ENCODE measurements at regions not wholly inside any gene's neighbourhood (a gene's known extent, or its start where the extent isn't known, plus 50 kb on each side); places are given as distances from the start of the nearest gene placed in this dataset.

DNA sequence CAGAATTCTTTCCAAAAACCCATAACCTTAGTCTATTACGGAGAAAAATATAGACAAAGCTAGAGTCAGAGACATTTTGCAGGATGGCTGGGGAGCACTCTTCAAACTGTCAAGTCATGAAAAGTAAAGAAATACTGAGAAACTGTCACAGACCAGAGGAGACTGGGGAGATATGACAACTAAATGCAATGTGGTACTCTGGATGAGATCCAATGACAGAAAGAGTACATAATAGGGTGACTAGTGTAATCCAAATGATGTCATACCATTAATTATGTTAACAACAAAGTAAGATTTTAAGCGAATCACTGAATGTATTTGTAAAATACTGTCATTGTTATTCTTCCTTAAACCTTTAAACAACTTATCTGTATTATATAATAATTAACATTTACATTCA is 393.8 kb downstream of the LIG4 start:
- H3K27ac ChIP-seq (ENCODE audit: low read depth in 1 of 3, low read length in 2 of 3), result no peak overlapping the region
- H3K4me1 ChIP-seq (ENCODE audit: control insufficient read depth in 3 of 3, insufficient read depth in 2 of 3, low read depth in 1 of 3, low read length in 2 of 3), result no peaks in the 10 kb centered on the region
- no peak overlapping the region for H3K4me3 ChIP-seq (ENCODE audit: low read depth in 1 of 3, low read length in 3 of 3)
- DNase-seq (no peak), FAIRE-seq (no peak)
- H3K36me3 ChIP-seq (ENCODE audit: control insufficient read depth in 3 of 3, insufficient read depth in 2 of 3, low read depth in 1 of 3, low read length in 3 of 3), result no peaks in the 10 kb centered on the region
- no peaks in the 10 kb centered on the region for H3K27me3 ChIP-seq (ENCODE audit: control insufficient read depth in 3 of 3, insufficient read depth in 3 of 3, low read length in 3 of 3)
- H3K9me3 ChIP-seq (ENCODE audit: control insufficient read depth in 2 of 2, insufficient read depth in 1 of 2, low read depth in 1 of 2, low read length in 1 of 2), result no peaks in the 10 kb centered on the region
- WGBS, 3 donors, result 79 to 92% (median 88%) methylated on average over 2 of the region's 2 CpGs

DNA sequence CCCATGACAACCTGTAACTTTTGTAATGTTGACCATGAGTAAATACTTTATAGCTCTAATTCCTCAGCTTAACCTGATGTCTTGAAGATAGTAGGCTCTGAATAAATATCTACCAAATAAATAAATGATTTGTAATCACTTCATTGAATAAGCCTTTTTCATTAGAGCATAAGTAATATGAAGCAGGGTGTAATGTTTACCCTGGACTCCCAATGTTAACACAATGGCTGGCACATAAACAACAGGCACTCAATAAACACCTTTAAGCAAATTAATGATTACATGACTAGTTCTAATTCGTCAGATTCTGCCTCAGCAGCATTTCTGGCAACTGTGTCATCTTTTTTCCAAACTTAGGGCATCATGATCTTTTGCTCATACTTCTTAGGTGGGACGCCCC is 396.3 kb downstream of the LIG4 start:
- 64 to 78% (median 66%) methylated on average over 2 of the region's 2 CpGs for WGBS, 3 donors
- Histone ChIP-seq H3K4me1 (ENCODE audit: control insufficient read depth in 3 of 3, insufficient read depth in 2 of 3, low read depth in 1 of 3, low read length in 2 of 3) (no peaks in the 10 kb centered on the region), H3K27me3 (ENCODE audit: control insufficient read depth in 3 of 3, insufficient read depth in 3 of 3, low read length in 3 of 3) (no peaks in the 10 kb centered on the region), H3K9me3 (ENCODE audit: control insufficient read depth in 2 of 2, insufficient read depth in 1 of 2, low read depth in 1 of 2, low read length in 1 of 2) (no peaks in the 10 kb centered on the region), H3K36me3 (ENCODE audit: control insufficient read depth in 3 of 3, insufficient read depth in 2 of 3, low read depth in 1 of 3, low read length in 3 of 3) (no peaks in the 10 kb centered on the region), H3K4me3 (ENCODE audit: low read depth in 1 of 3, low read length in 3 of 3) (no peak overlapping the region), H3K27ac (ENCODE audit: low read depth in 1 of 3, low read length in 2 of 3) (no peak overlapping the region)
- DNase-seq, result no peak
- FAIRE-seq, result no peak

DNA sequence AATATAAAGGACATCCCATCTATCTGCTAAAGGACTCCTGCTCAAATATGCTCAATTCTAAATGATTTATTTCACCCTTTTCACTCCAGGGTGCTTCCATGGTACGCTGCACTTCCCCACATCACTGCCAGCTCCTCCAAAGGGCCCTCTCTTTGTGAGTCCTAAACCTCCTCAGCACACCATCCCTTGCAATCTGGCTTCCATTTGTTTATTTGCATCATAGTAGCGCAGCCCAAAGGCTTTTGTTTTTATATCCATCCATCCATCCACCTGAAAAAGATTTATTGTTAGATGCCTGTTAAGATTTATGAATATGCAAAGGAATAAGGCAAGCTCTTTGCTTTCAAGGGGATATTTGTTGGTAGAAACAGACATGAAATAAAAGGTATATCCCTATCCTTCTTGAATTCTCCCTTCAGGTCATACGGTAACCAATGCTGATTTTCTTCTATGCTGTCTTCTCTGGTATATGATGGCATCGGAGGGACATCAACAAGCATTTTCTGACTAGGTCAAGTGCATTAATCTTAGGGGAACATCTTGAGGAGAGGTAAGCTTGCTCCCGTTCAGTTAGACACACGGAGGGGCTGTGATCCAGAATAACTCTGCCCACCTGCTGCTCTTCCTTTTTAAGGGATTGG is 397.6 kb downstream of the LIG4 start:
- Histone ChIP-seq H3K4me1 (ENCODE audit: control insufficient read depth in 3 of 3, insufficient read depth in 2 of 3, low read depth in 1 of 3, low read length in 2 of 3) (no peaks in the 10 kb centered on the region), H3K27me3 (ENCODE audit: control insufficient read depth in 3 of 3, insufficient read depth in 3 of 3, low read length in 3 of 3) (no peaks in the 10 kb centered on the region), H3K4me3 (ENCODE audit: low read depth in 1 of 3, low read length in 3 of 3) (no peak overlapping the region), H3K9me3 (ENCODE audit: control insufficient read depth in 2 of 2, insufficient read depth in 1 of 2, low read depth in 1 of 2, low read length in 1 of 2) (no peaks in the 10 kb centered on the region), H3K27ac (ENCODE audit: low read depth in 1 of 3, low read length in 2 of 3) (no peak overlapping the region), H3K36me3 (ENCODE audit: control insufficient read depth in 3 of 3, insufficient read depth in 2 of 3, low read depth in 1 of 3, low read length in 3 of 3) (no peaks in the 10 kb centered on the region)
- no peak for DNase-seq
- FAIRE-seq, result no peak
- WGBS, 3 donors, result 73 to 79% (median 76%) methylated on average over 6 of the region's 6 CpGs

DNA sequence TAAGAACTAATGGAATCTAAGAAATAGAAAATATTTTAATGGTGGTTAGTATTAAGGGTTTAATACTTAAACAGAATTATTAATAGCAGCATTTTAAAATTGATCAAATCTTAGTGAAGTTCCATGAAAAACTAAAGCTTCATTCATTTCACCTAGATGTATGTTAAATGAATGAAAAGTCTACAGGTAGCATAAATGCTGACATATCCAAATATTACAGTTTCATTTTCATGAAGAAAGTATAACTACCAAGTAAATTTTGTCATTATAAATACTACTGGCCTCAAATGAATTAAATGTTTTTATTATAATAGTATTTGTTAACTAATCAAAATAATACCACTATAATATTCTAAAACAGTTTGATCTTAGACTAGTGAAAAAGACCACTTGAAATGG is 403.3 kb downstream of the LIG4 start:
- H3K4me3 ChIP-seq (ENCODE audit: low read depth in 1 of 3, low read length in 3 of 3), result no peak overlapping the region
- H3K27me3 ChIP-seq (ENCODE audit: control insufficient read depth in 3 of 3, insufficient read depth in 3 of 3, low read length in 3 of 3), result no peaks in the 10 kb centered on the region
- FAIRE-seq (no peak), DNase-seq (no peak)
- no peaks in the 10 kb centered on the region for H3K36me3 ChIP-seq (ENCODE audit: control insufficient read depth in 3 of 3, insufficient read depth in 2 of 3, low read depth in 1 of 3, low read length in 3 of 3)
- no peak overlapping the region for H3K27ac ChIP-seq (ENCODE audit: low read depth in 1 of 3, low read length in 2 of 3)
- H3K9me3 ChIP-seq (ENCODE audit: control insufficient read depth in 2 of 2, insufficient read depth in 1 of 2, low read depth in 1 of 2, low read length in 1 of 2), result no peaks in the 10 kb centered on the region
- no peaks in the 10 kb centered on the region for H3K4me1 ChIP-seq (ENCODE audit: control insufficient read depth in 3 of 3, insufficient read depth in 2 of 3, low read depth in 1 of 3, low read length in 2 of 3)

DNA sequence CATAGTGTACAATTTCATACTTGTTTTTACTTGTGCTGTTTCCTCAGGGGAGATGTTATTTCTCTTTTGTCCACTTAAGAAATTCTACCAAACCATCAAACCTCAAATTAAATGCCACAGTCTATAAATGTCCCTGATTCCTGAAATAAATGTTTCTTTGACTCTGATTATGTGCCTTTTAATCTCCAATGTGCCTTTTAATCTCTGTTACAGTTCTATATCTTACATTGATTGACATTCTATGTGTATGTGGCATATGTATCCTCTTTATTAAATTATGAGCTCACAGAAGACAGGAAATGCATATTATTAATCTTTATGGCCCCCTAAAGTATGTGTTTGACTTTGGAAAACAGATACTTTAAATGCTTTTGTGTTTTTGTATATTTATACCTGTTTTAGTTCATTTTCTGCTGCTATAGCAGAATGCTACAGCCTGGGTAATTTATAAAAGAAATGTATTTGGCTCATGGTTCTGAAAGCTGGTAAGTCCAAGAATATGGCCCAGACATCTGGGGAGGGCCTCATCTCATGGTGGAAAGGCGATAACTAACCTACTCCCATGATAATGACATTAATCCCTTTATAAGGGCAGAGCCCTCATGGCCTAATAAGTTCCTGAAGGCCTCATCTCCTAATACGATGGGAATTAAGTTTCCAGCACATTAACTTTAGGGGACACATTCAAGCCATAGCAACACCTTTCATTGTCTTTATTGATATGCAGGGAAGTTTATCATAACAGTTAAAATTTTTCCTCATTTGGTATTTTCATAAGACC is 403.9 kb downstream of the LIG4 start:
- Histone ChIP-seq H3K9me3 (ENCODE audit: control insufficient read depth in 2 of 2, insufficient read depth in 1 of 2, low read depth in 1 of 2, low read length in 1 of 2) (no peaks in the 10 kb centered on the region), H3K4me3 (ENCODE audit: low read depth in 1 of 3, low read length in 3 of 3) (no peak overlapping the region), H3K36me3 (ENCODE audit: control insufficient read depth in 3 of 3, insufficient read depth in 2 of 3, low read depth in 1 of 3, low read length in 3 of 3) (no peaks in the 10 kb centered on the region), H3K4me1 (ENCODE audit: control insufficient read depth in 3 of 3, insufficient read depth in 2 of 3, low read depth in 1 of 3, low read length in 2 of 3) (no peaks in the 10 kb centered on the region), H3K27ac (ENCODE audit: low read depth in 1 of 3, low read length in 2 of 3) (no peak overlapping the region), H3K27me3 (ENCODE audit: control insufficient read depth in 3 of 3, insufficient read depth in 3 of 3, low read length in 3 of 3) (no peaks in the 10 kb centered on the region)
- DNase-seq, result no peak
- FAIRE-seq, result no peak
- 64 to 76% (median 72%) methylated on average over 2 of the region's 2 CpGs for WGBS, 3 donors

DNA sequence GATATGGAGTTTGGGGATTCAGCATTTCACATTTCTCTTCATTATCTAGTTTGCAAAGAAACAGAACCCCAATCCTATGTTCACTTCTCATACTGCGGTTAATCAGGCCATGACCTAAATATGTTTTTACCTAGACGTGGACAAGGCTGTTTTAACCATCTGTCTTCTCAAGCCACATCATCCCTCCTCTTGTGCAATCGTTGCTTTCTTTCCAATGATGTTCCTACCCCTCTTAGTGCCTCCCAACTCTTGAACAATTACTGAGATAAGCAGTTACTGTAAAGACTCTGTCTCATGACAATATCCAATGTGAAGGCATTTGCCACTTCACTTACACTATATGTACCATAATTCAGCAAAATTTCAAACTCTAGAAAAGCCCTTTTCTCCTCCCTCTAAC is 406.2 kb downstream of the LIG4 start:
- FAIRE-seq (no peak), DNase-seq (no peak)
- Histone ChIP-seq H3K36me3 (ENCODE audit: control insufficient read depth in 3 of 3, insufficient read depth in 2 of 3, low read depth in 1 of 3, low read length in 3 of 3) (no peaks in the 10 kb centered on the region), H3K27ac (ENCODE audit: low read depth in 1 of 3, low read length in 2 of 3) (no peak overlapping the region), H3K4me1 (ENCODE audit: control insufficient read depth in 3 of 3, insufficient read depth in 2 of 3, low read depth in 1 of 3, low read length in 2 of 3) (no peaks in the 10 kb centered on the region), H3K9me3 (ENCODE audit: control insufficient read depth in 2 of 2, insufficient read depth in 1 of 2, low read depth in 1 of 2, low read length in 1 of 2) (no peaks in the 10 kb centered on the region), H3K4me3 (ENCODE audit: low read depth in 1 of 3, low read length in 3 of 3) (no peak overlapping the region), H3K27me3 (ENCODE audit: control insufficient read depth in 3 of 3, insufficient read depth in 3 of 3, low read length in 3 of 3) (no peaks in the 10 kb centered on the region)
- 77 to 86% (median 79%) methylated on average over 3 of the region's 3 CpGs for WGBS, 3 donors

DNA sequence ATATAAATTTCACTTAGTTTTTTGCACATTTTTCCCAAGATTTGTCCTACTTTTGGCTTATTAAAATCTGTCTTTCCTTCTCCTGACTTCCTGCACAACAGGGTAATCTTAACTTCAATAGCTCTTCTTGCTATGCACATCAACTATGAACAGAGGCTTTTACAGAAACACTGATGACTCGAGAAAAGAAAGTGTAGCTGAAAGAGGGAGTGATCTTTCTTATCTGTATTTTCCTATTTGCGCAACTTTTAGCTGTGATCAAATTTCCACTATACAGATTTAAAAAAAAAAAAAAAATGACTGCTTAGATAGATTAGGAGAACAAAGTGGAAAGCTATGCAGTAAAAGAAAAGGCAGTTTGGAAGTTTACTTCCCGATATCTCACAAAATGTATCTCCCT is 406.9 kb downstream of the LIG4 start:
- Histone ChIP-seq H3K4me1 (ENCODE audit: control insufficient read depth in 3 of 3, insufficient read depth in 2 of 3, low read depth in 1 of 3, low read length in 2 of 3) (no peaks in the 10 kb centered on the region), H3K27me3 (ENCODE audit: control insufficient read depth in 3 of 3, insufficient read depth in 3 of 3, low read length in 3 of 3) (no peaks in the 10 kb centered on the region), H3K9me3 (ENCODE audit: control insufficient read depth in 2 of 2, insufficient read depth in 1 of 2, low read depth in 1 of 2, low read length in 1 of 2) (no peaks in the 10 kb centered on the region), H3K27ac (ENCODE audit: low read depth in 1 of 3, low read length in 2 of 3) (no peak overlapping the region), H3K4me3 (ENCODE audit: low read depth in 1 of 3, low read length in 3 of 3) (no peak overlapping the region), H3K36me3 (ENCODE audit: control insufficient read depth in 3 of 3, insufficient read depth in 2 of 3, low read depth in 1 of 3, low read length in 3 of 3) (no peaks in the 10 kb centered on the region)
- WGBS, 3 donors, result 57 to 70% (median 63%) methylated on average over 3 of the region's 3 CpGs
- no peak for FAIRE-seq
- DNase-seq, result no peak

DNA sequence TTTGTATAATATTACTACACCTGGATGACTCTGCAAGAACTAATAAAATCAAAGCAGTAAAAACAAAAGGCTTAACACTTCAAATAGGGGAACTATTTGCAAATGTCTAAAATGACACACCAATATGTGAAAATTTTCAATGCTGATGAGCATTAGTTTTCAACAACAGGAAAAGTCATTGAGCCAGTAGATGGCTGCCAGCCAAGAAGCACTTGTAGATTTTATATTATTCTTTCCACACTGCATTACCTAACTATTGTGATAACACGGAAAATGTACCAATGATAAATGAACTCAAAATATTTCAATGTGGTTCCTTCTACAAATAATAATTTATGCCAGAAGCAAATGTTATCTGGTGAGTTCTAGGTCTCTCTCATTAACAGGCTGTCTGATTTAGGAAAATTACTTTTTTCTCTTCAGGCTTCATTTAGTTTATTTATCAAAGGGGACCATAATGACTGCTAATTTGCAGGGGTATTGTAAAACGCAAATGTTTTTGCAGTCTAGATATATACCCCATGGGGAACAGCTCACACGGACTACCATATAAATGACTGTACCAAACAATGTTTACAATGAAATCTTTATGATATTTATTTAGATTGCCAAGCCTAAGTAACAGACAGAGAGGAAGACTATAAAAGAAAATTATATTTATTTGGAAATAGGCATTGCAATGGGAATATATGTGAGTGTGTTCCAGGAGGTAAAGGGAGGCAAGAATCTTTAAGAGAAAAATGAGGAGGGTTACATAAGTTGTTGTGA is 407.8 kb downstream of the LIG4 start:
- H3K27me3 ChIP-seq (ENCODE audit: control insufficient read depth in 3 of 3, insufficient read depth in 3 of 3, low read length in 3 of 3), result no peaks in the 10 kb centered on the region
- H3K4me1 ChIP-seq (ENCODE audit: control insufficient read depth in 3 of 3, insufficient read depth in 2 of 3, low read depth in 1 of 3, low read length in 2 of 3), result no peaks in the 10 kb centered on the region
- no peaks in the 10 kb centered on the region for H3K36me3 ChIP-seq (ENCODE audit: control insufficient read depth in 3 of 3, insufficient read depth in 2 of 3, low read depth in 1 of 3, low read length in 3 of 3)
- no peak overlapping the region for H3K27ac ChIP-seq (ENCODE audit: low read depth in 1 of 3, low read length in 2 of 3)
- no peaks in the 10 kb centered on the region for H3K9me3 ChIP-seq (ENCODE audit: control insufficient read depth in 2 of 2, insufficient read depth in 1 of 2, low read depth in 1 of 2, low read length in 1 of 2)
- H3K4me3 ChIP-seq (ENCODE audit: low read depth in 1 of 3, low read length in 3 of 3), result no peak overlapping the region
- FAIRE-seq (no peak), DNase-seq (no peak)
- WGBS, 3 donors, result 27 to 46% (median 28%) methylated on average over 3 of the region's 3 CpGs
